Esophagus (tissue), 2 donors: ENCODE measurements at regions not wholly inside any gene's neighbourhood (a gene's known extent, or its start where the extent isn't known, plus 50 kb on each side); places are given as distances from the start of the nearest gene placed in this dataset.

Experiments
- H3K27ac ChIP-seq, 2 donors: one replicate each; pipeline ENCODE4 v1.5.1; 2013; ENCODE audit warnings: low read depth in 2 of 2, mild to moderate bottlenecking in 2 of 2, inconsistent platforms in 1 of 2, low read length in 1 of 2, moderate library complexity in 1 of 2
- H3K27me3 ChIP-seq, 2 donors: one replicate each; pipeline ENCODE4 v1.6.1; 2013; ENCODE audit warnings: low read length in 2 of 2, control low read depth in 1 of 2, mild to moderate bottlenecking in 1 of 2; ENCODE audit not compliant: insufficient read depth in 2 of 2, control insufficient read depth in 1 of 2
- H3K36me3 ChIP-seq, 2 donors: one replicate each; pipeline ENCODE4 v1.6.1; 2013; ENCODE audit warnings: low read length in 1 of 2; ENCODE audit not compliant: control insufficient read depth in 2 of 2, insufficient read depth in 2 of 2
- H3K4me1 ChIP-seq, 2 donors: one replicate each; pipeline ENCODE4 v1.6.1; 2013; ENCODE audit warnings: low read length in 1 of 2; ENCODE audit not compliant: control insufficient read depth in 2 of 2, insufficient read depth in 2 of 2
- H3K4me3 ChIP-seq, 2 donors: one replicate each; pipeline ENCODE4 v1.5.1; 2013; ENCODE audit warnings: low read length in 2 of 2, mild to moderate bottlenecking in 2 of 2, low read depth in 1 of 2, moderate library complexity in 1 of 2
- H3K9me3 ChIP-seq, 2 donors: one replicate each; pipeline ENCODE4 v1.6.1; 2013; ENCODE audit warnings: mild to moderate bottlenecking in 2 of 2, low read depth in 1 of 2, low read length in 1 of 2, moderate library complexity in 1 of 2; ENCODE audit not compliant: control insufficient read depth in 2 of 2, insufficient read depth in 1 of 2
- WGBS, 2 donors: extraction: QIAGEN DNeasy Blood & Tissue Kit; methylation state at CpG; one replicate each; pipeline ENCODE4 v1.1.7; 2013; 5-methylcytosine and 5-hydroxymethylcytosine counted together
- donor health status: healthy with polysubstance abuse.
- donor health status: Bipolar disorder and iron deficiency.

DNA sequence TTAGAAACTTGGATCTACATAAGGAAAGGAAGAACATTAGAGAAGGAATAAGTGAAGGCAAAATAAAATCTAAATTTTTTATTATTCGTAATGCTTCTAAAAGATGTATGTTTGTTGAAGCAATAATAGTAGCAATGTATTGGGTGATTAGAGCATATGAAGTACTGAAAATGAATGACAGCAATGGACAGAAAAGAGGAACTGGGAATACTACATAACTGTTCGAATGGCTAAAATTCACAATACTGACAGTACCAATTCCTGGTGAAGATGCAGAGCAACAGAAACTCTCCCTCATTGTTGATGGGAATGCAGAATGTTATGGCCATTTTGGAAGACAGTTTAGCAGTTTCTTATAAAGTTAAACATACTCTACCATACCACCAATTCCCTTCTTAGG lies 177.3 kb upstream of the SPEF2 start:
- 92 to 95% methylated on average over 2 of the region's 2 CpGs for WGBS, 2 donors

DNA sequence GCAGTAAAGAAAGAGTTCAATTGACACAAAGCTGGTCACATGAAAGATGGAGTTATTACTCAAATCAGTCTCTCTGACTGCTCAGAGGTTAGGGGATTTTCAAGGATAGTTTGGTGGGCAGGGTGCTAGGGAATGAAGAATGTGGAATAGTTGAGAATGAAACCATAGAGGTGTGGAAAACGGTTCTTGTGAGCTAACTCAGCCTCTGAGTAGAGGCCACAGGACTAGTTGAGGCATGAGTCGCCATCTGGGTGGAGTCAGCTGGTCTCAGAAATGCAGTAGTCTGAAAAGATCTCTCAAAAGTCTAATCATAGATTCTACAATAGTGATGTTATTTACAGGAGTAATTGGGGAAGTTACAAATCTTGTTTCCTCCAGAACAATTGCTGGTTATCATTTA lies 178.9 kb upstream of the SPEF2 start:
- peak overlapping the region in 1 of 2 donors; percentile 53 for H3K27ac ChIP-seq
- H3K27me3 ChIP-seq, result no peaks in the 10 kb centered on the region
- H3K36me3 ChIP-seq, result no peaks in the 10 kb centered on the region
- H3K4me3 ChIP-seq, result no peak overlapping the region
- peaks cover 0 to 1% of the 10 kb centered on the region in 2 donors for H3K9me3 ChIP-seq
- WGBS, 2 donors, result 55 to 67% methylated on average over 2 of the region's 2 CpGs
- no peaks in the 10 kb centered on the region for H3K4me1 ChIP-seq

More for the DNA sequence above, 177.3 kb upstream of the SPEF2 start:
- Histone ChIP-seq H3K4me1 (no peaks in the 10 kb centered on the region), H3K27ac (no peak overlapping the region), H3K27me3 (no peaks in the 10 kb centered on the region), H3K9me3 (peaks cover 0 to 2% of the 10 kb centered on the region in 2 donors), H3K4me3 (no peak overlapping the region), H3K36me3 (no peaks in the 10 kb centered on the region)

DNA sequence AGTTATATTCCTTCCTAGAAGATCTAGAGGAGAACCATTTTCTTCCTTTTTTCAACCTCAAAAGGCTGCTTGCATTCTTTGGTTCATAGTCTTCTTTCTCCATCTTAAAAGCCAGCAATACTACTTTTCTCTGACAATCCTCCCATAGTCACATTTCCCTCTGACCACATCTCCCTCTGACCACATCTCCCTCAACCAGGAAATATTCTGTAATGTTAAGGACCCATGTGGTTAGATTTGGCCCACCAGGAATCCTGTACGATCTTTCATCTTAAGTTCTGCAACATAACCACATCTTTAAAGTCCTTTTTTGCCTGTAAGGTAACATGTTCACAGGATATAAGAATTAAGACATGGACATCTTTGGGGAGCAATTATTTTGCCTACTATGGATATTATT lies 179.4 kb upstream of the SPEF2 start:
- Histone ChIP-seq H3K4me3 (no peak overlapping the region), H3K27me3 (no peaks in the 10 kb centered on the region), H3K36me3 (no peaks in the 10 kb centered on the region), H3K27ac (no peak overlapping the region), H3K9me3 (no peaks in the 10 kb centered on the region), H3K4me1 (no peaks in the 10 kb centered on the region)
- 72 to 73% methylated on average over 1 of the region's 1 CpG for WGBS, 2 donors

DNA sequence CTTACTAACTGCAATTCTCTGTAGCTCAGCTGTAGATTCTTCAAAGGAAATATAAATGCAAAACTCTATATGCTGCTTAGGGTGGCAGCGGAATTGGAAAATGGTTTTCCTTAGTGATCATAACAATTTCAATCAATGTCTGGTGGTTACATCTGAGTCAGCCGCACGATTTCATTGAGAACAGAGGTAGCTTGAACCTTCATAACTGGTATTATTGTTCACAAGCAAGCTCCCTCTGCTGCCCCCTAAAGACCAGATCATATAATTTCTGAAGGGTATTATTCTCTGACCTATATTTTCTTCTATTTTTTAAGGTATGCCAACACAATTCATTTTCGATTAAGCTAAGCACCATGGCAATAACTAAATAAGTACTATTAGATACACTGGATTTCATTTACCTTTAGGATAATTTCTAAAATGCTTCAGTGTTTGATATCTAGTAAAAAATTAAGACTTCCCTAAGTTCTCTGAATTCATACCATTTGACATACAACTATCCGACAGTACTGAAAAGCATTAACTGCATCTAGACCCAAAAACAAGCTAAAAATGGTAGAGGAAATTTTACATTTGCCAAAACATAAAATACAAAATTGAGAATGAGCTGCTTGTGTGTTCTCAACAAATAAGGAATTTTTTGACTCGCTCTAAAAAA lies 181.1 kb upstream of the SPEF2 start:
- no peak overlapping the region for H3K27ac ChIP-seq
- no peaks in the 10 kb centered on the region for H3K4me1 ChIP-seq
- no peak overlapping the region for H3K4me3 ChIP-seq
- WGBS, 2 donors, result 71 to 79% methylated on average over 6 of the region's 6 CpGs
- H3K9me3 ChIP-seq, result no peaks in the 10 kb centered on the region
- H3K27me3 ChIP-seq, result no peaks in the 10 kb centered on the region
- no peaks in the 10 kb centered on the region for H3K36me3 ChIP-seq

DNA sequence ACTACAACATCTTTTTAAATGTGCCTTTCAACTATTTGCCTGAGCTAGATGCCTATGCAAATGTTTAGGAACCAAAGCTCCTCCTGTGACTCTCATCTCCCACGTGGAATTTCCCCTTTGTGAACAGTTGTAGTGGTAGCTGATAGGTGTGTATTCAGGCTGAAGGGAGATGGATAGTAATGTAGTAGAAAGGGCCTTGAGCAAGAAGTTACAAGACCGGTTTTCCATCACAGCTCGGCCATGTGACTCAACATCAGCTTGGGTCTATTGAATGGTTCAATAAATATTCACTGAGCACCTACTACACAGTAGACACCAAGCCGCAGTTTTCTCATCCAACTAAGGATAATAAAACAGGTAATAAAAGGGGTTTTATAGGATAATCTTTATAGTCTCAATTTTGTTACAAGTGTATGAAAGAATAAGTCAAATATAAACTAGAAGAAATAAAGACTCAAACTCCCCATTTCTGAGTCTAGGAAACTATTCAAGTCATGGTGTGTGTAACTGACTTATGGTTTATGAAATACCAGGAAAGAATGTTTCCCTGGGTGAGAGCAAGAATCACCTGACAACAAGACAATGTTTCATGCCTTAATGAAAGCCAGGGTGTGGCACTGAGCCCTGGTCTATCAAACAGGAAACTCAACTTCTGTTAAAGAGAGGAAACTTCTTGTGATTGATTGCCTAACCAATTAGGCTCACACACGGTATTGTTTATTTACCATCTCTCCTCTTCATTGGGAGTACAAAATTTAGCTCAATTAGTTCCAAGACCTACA lies 187.1 kb upstream of the SPEF2 start:
- peak overlapping the region; percentile 20 to 82 for H3K27ac ChIP-seq
- WGBS, 2 donors, result 38 to 42% methylated on average over 5 of the region's 5 CpGs

DNA sequence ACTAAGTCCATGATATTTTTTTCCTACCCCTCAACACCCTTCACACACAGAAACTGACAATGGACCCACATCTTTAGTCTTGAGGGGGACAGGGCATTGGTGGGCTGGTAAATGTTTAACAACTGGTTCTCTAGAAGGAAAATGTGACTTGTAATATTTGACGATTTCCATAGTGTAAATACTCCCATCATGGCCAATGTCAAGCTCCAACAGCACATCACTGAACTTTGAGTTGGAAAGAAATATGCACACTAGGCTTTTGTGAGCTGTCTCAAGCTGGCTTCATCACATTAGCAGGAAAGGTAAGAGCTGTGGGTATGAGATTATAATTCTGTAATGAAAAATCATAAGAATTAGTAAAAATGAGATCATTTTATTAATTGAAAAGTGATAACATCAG lies 189.9 kb upstream of the PRLR start:
- no peak overlapping the region for H3K27ac ChIP-seq
- H3K4me3 ChIP-seq, result no peak overlapping the region
- no peaks in the 10 kb centered on the region for H3K27me3 ChIP-seq
- no peaks in the 10 kb centered on the region for H3K4me1 ChIP-seq
- H3K9me3 ChIP-seq, result no peaks in the 10 kb centered on the region
- H3K36me3 ChIP-seq, result no peaks in the 10 kb centered on the region
- 84 to 89% methylated on average over 1 of the region's 1 CpG for WGBS, 2 donors

More for the DNA sequence above, 187.1 kb upstream of the SPEF2 start:
- no peaks in the 10 kb centered on the region for H3K36me3 ChIP-seq
- no peaks in the 10 kb centered on the region for H3K9me3 ChIP-seq
- peaks cover 0 to 2% of the 10 kb centered on the region in 2 donors for H3K4me1 ChIP-seq
- no peaks in the 10 kb centered on the region for H3K27me3 ChIP-seq
- H3K4me3 ChIP-seq, result no peak overlapping the region

DNA sequence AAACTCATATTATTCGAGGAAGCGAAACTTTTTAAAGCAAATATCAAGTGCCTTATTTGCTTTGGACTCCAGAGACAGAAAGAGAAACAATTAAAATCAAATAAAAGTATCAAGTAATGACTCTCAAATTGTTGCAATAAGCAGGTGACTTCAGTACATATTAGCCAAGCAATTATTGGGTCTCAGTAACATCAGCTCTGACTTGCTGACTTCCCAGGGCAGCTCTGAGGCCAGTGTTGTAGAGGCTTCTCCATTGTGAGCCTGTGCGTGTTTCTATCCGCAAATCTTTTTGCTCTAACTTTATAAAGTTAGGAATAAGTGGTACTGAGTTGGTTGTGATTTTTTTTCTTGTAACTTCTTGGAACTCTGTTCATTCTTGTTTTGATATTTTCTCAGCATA lies 186.8 kb upstream of the PRLR start:
- H3K9me3 ChIP-seq, result no peaks in the 10 kb centered on the region
- no peak overlapping the region for H3K27ac ChIP-seq
- no peaks in the 10 kb centered on the region for H3K27me3 ChIP-seq
- WGBS, 2 donors, result 80 to 82% methylated on average over 4 of the region's 4 CpGs
- no peaks in the 10 kb centered on the region for H3K4me1 ChIP-seq
- H3K4me3 ChIP-seq, result no peak overlapping the region
- no peaks in the 10 kb centered on the region for H3K36me3 ChIP-seq

DNA sequence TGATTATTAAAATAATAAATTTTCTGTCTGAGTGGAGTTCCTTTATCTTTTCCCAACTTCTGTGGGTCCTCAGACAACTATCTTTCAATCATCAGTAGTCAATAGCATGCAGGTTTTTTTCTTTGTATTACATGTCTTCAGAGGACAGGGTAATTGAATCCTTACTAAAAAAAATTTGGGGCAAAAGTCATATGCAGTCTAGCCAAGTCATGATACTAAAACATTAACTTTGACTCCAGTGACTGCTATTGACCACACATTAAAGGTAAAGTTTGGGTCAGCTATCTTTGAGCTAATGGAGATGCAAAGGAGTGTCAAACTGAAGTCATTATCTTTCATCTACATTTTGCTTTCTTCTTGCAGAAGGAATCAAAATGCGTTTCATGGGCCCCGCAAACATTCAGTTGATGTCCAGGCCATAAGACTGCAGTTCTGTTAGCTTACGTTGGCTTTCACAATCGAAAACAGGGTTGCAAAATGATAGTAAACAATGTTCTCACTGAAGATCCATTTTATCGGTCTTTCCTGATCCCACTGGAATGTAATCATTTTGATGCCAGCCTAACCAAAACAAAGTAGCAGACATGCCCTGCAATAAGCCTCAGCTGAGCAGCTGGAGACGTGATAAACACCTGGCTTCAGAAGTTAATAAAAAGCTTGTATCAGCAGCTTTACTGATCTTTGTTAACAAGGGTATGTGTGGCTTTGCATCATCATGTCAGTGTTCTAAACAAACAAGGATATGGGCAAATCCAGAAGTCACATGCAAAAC lies 186.1 kb upstream of the PRLR start:
- no peaks in the 10 kb centered on the region for H3K36me3 ChIP-seq
- WGBS, 2 donors, result 51 to 52% methylated on average over 6 of the region's 6 CpGs
- no peak overlapping the region for H3K27ac ChIP-seq

DNA sequence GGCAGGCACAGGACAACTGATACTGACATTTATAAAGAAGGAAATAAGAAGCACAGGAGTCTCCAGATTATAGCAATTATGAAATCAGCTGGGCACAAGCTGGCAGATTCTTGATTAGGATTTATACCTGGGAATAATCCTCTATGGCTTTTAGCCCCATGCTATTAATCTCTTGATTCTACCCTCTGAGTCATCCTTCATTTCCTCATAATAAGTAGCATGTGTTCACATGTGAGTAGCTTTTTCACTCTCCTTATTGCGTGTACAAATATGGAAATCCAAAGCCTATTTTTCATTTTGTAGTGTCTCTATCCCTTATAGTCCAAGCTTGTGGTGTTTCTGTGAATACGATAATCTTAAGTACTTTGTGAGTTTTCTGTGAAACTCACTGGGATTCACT lies 185.0 kb upstream of the PRLR start:
- Histone ChIP-seq H3K9me3 (no peaks in the 10 kb centered on the region), H3K4me3 (no peak overlapping the region), H3K27me3 (no peaks in the 10 kb centered on the region), H3K36me3 (no peaks in the 10 kb centered on the region), H3K4me1 (no peaks in the 10 kb centered on the region), H3K27ac (no peak overlapping the region)
- 47 to 72% methylated on average over 2 of the region's 2 CpGs for WGBS, 2 donors

More for the DNA sequence above, 186.1 kb upstream of the PRLR start:
- no peak overlapping the region for H3K4me3 ChIP-seq
- no peaks in the 10 kb centered on the region for H3K9me3 ChIP-seq
- no peaks in the 10 kb centered on the region for H3K27me3 ChIP-seq
- no peaks in the 10 kb centered on the region for H3K4me1 ChIP-seq
